Bone marrow (tissue), 2 donors: ENCODE measurements at regions not wholly inside any gene's neighbourhood (a gene's known extent, or its start where the extent isn't known, plus 50 kb on each side); places are given as distances from the start of the nearest gene placed in this dataset.
"Not testable (repeated sequence)": the region's sequence is repeated elsewhere in the genome, so short reads cannot be mapped to it uniquely, and the experiment has no call there.

Experiments used
- DNase-seq, 2 donors: peaks; one replicate each; lab custom pipeline; 2025; lab: John Stamatoyannopoulos, UW

GRCh38 chr4:12692815-12693214 is 791.3 kb downstream of the RAB28 start:
- DNase-seq, result no peak

- DNase-seq, result no peak
These were observed 793.0 kb downstream of the RAB28 start for GRCh38 chr4:12691168-12691567.

GRCh38 chr4:12689457-12689856 is 794.7 kb downstream of the RAB28 start:
- no peak for DNase-seq

GRCh38 chr4:12679217-12679616 is 804.9 kb downstream of the RAB28 start:
- DNase-seq, result no peak

- no peak for DNase-seq
These were observed 810.0 kb downstream of the RAB28 start for GRCh38 chr4:12674184-12674583.

- DNase-seq, result no peak
These were observed 811.8 kb downstream of the RAB28 start for GRCh38 chr4:12672303-12672702.

GRCh38 chr4:12658146-12658545 is 826.0 kb downstream of the RAB28 start:
- DNase-seq, result no peak

GRCh38 chr4:12651876-12652275 is 832.3 kb downstream of the RAB28 start:
- no peak for DNase-seq

- no peak for DNase-seq
These were observed 838.4 kb downstream of the RAB28 start for GRCh38 chr4:12645732-12646131.

GRCh38 chr4:12644261-12644660 is 839.9 kb downstream of the RAB28 start:
- no peak for DNase-seq

- no peak for DNase-seq
These were observed 847.9 kb downstream of the RAB28 start for GRCh38 chr4:12636191-12636590.

GRCh38 chr4:12635629-12636028 is 848.5 kb downstream of the RAB28 start:
- DNase-seq, result no peak

- DNase-seq, result peak; percentile 0 to 25
These were observed 851.0 kb downstream of the RAB28 start for GRCh38 chr4:12633053-12633651.

GRCh38 chr4:12615822-12616221 is 868.3 kb downstream of the RAB28 start:
- DNase-seq, result no peak

- no peak for DNase-seq
These were observed 871.3 kb downstream of the RAB28 start for GRCh38 chr4:12612876-12613275.

GRCh38 chr4:12609212-12609875 is 874.8 kb downstream of the RAB28 start:
- not testable (repeated sequence) for DNase-seq

- no peak for DNase-seq
These were observed 888.2 kb downstream of the RAB28 start for GRCh38 chr4:12595986-12596385.

- DNase-seq, result no peak
These were observed 888.7 kb downstream of the RAB28 start for GRCh38 chr4:12595489-12595888.

GRCh38 chr4:12588582-12588981 is 895.6 kb downstream of the RAB28 start:
- DNase-seq, result no peak

GRCh38 chr4:12586242-12587006 is 897.7 kb downstream of the RAB28 start:
- DNase-seq, result no peak

GRCh38 chr4:12584116-12584875 is 899.8 kb downstream of the RAB28 start:
- DNase-seq, result no peak

GRCh38 chr4:12583275-12583674 is 900.9 kb downstream of the RAB28 start:
- no peak for DNase-seq
